ENCODE measurements at regions not wholly inside any gene's neighbourhood (a gene's known extent, or its start where the extent isn't known, plus 50 kb on each side); places are given as distances from the start of the nearest gene placed in this dataset.

GRCh38 chr10:128215733-128216132, 89.5 kb upstream of the MKI67 start:
- TF ChIP-seq, protein P1, sequence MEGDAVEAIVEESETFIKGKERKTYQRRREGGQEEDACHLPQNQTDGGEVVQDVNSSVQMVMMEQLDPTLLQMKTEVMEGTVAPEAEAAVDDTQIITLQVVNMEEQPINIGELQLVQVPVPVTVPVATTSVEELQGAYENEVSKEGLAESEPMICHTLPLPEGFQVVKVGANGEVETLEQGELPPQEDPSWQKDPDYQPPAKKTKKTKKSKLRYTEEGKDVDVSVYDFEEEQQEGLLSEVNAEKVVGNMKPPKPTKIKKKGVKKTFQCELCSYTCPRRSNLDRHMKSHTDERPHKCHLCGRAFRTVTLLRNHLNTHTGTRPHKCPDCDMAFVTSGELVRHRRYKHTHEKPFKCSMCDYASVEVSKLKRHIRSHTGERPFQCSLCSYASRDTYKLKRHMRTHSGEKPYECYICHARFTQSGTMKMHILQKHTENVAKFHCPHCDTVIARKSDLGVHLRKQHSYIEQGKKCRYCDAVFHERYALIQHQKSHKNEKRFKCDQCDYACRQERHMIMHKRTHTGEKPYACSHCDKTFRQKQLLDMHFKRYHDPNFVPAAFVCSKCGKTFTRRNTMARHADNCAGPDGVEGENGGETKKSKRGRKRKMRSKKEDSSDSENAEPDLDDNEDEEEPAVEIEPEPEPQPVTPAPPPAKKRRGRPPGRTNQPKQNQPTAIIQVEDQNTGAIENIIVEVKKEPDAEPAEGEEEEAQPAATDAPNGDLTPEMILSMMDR (IDR thresholded peaks at IDR 0.05; ENCODE audit: poor library complexity), result no peak
- TF ChIP-seq EZH2 (IDR thresholded peaks at IDR 0.05; ENCODE audit: borderline replicate concordance), result no peak
- no peak for TF ChIP-seq EZH2phosphoT487 (IDR thresholded peaks at IDR 0.05; ENCODE audit: low read depth, severe bottlenecking, unreplicated experiment)
